ENCODE measurements at regions not wholly inside any gene's neighbourhood (a gene's known extent, or its start where the extent isn't known, plus 50 kb on each side); places are given as distances from the start of the nearest gene placed in this dataset.
"Not testable (repeated sequence)": the region's sequence is repeated elsewhere in the genome, so short reads cannot be mapped to it uniquely, and the experiment has no call there.

GRCh38 chr12:7554831-7555230 is 51.3 kb upstream of the CD163 start:
- TF ChIP-seq POLR2A, CTCF (IDR thresholded peaks at IDR 0.05): not testable (repeated sequence)

Data from stomach (tissue), 4 donors.